ENCODE measurements at regions not wholly inside any gene's neighbourhood (a gene's known extent, or its start where the extent isn't known, plus 50 kb on each side); places are given as distances from the start of the nearest gene placed in this dataset.
A peak's percentile ranks its signal among the peaks of the same experiment; 100 is the strongest.

DNA sequence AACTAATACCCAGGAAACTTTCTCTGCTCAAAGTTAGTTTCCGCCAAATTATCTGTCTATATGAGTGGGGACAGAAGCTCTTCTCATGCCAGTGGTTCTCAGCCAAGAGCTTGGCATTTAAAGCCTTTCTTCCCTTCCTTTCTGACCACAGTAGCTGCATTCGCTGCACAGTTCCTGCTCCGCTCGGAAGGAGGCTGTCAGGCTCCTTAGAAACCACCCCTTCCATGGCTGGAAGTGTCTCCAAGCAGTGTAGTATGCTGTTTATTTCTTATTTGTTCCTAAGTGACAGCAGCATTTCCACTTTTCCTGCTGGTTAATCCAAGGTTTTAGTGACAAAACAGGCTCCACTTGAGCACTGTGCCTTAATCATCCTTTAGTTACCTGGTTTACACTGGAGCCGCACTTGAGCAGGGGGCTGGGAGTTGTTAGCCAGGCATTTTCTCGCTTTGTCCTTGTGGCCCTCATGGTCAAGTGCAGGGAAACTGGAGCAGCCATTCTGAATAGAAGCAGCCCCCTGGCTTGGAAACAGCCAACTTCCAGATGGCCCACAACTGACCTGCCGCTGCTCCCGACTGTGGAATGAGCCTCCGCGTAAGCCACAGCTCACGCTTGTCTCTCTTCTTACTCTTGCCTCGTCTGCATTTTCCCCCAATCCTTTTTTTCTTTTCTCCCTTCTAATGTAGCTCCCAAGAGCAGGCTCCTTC, 739.4 kb upstream of the TENM3 start:
- no peak for DNase-seq (ENCODE audit: low spot score)

DNA sequence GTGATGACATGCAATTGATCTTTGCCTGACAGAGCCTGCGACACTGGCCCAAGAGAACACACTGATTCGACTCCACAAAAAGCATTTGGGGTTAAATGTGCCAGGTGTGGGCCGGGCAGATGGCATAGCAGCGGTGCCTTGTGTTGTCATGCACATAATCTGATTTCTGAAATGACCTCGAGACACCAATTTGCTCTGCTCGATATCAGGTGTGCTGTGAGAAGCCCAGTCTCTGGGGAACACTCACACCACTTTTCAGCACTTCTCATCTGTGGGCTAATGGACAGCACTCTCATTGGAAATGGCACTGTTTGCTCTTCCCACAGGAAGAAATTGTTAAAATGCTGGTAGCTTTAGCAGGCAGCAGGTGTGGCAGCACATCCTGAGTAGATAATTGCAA, 738.3 kb upstream of the TENM3 start:
- no peak for DNase-seq (ENCODE audit: low spot score)

DNA sequence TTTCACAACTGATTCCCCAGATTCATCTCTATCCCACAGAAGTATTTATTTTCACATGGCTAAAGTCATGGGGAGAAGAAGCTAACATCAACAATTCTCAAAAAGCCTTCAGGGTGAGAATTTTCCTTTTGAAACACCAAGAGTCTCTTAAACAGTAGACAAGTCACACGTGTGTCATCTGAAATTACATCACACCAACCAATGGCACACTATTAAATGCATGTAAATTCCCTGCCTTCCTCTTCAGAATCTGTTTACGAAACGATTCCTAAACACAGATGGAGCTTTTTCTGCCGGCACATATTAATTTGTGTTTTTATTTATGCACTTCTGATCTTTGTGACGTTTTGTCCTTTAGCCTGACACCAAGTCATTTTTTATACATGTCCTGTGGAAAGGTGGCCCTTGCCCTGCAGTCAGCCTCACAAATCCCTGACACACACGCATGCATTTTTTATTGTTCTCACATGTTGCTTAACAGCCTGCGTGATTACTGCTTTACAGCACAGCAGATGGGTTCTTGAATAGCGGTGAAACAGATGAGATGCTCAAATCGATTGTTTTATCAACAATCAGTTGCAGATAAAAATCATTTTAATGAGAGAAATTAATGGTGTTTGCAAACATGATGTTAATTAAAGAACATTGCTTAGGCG, 735.9 kb upstream of the TENM3 start:
- no peak for DNase-seq (ENCODE audit: low spot score)

DNA sequence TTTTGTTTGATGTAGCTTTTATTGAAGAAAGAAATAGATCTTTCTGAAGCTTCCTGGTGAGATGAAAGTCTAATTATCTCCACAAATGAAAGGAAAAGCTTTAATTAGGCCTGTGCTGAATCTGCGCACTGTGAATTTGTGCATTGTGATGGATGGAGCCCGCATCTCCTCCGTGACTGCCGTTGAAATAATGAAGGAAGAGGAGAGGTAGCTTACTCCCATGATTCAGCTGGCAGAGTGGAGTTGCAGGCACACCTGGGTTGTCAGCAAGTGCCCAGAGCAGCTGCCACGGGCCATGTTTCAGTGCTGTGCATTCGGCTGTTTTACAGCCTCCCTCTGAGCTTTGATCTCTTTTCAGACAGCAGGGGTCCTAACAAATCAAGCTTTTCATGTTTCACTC, 735.3 kb upstream of the TENM3 start:
- DNase-seq (ENCODE audit: low spot score), result no peak

DNA sequence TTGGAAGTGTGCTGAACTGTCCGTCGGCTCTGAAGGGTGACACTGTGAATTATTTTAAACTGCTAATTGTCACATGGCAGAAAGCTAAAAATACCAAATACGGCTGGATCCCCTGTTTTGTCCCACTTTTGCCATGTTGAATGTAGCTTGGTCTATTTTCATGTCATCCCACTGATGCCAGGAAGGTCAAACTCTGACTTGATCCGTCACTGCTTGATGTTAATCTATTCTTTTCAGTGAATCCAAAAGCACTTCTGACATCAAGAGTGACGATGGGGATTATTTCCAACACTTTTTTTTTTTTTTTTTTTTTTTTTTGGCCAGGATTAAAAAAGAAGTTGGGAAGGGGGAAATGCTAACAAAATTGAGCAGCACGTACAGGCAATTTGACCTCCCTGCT, 734.6 kb upstream of the TENM3 start:
- DNase-seq (ENCODE audit: low spot score), result no peak

DNA sequence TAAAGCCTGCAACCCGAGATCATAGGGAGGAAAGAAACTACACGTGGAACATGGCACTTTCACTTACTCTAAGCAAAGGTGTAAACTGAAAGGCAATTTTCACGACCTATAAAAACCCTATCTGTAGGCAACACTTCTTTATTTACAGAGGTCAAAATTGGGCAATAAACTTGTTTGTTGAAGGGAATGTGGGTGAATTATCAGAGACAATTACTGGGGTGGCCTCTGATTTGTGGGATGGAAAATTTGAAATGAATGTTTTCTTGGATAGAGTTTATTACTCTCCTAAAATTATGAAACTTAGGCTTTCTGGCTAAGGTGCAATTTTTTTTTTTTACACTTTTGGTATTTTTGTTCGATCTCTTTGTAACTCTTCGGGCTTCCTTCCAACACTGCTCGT, 734.1 kb upstream of the TENM3 start:
- DNase-seq (ENCODE audit: low spot score), result no peak

DNA sequence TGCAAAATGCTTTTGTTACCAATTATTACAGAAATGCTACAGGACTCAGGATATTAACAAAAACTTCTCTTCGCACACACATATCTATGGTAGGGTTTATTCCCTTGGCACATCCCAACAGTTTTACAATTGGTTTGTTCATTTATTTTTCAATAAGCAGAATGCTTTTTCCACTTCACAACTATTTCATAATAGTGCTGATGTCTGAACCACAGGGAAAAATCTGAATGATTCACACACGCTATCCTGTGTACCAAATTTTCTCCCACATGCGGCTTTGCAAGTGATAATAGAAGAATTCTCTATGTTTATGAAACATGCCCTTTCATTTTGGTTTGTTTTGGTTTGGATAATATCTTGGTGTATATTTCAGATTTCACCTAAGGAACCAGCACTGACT, 725.7 kb upstream of the TENM3 start:
- no peak for DNase-seq (ENCODE audit: low spot score)

DNA sequence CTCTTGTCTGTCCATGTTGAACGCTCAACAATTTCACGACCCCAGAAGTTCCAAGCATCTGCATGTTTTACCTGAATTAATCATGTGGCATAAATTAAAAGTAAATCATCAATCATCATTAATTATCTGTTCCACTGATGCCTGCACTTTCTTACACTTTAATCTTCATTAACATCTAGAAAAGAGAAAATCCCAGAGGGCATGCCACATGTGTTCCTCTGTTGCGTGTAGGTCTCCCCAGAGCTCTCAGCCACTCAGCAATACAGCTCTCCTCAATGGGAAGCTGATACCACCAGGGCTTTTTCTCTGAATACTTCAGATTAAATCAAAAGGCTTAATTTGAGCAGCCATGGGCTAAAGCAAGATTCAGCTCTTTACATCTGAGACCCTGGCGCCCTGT, 722.4 kb upstream of the TENM3 start:
- DNase-seq (ENCODE audit: low spot score), result no peak

DNA sequence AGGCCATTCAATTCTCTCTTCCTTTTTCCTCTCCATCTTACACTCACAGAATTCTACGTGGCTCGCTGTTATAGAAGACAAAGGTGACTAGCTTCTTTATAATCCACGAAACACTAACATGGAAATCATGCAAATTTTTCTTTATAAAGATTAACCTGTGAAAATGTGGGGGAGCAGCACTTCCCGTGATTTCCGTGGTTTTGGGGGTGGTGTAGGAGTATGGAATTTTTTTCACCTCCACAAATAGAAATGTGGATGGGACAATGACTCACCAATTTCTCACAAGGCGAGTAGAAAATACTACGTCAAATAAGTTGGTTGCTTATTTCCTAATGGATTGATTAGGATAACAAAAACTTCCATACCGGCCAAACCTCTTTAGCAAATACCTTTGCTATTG, 719.2 kb upstream of the TENM3 start:
- no peak for DNase-seq (ENCODE audit: low spot score)

DNA sequence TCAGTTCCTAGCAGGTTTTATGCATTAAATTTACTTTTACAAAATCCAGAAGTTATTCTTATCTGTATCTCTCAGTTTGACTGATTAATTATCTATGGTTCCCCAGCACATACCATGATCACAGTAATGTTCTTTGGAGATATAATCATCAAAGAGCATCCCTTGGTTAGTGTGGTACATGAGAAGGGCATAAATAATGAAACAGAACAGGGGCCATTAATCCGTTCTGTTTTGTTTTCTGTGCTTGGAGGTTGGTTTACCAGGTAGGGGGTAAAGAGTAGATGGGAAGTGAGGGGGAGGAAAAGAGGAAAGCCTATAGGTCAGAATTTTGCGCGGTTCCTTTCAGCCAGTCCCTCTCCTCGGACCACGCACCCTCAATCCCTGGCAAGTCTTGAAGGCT, 718.7 kb upstream of the TENM3 start:
- no peak for DNase-seq (ENCODE audit: low spot score)

DNA sequence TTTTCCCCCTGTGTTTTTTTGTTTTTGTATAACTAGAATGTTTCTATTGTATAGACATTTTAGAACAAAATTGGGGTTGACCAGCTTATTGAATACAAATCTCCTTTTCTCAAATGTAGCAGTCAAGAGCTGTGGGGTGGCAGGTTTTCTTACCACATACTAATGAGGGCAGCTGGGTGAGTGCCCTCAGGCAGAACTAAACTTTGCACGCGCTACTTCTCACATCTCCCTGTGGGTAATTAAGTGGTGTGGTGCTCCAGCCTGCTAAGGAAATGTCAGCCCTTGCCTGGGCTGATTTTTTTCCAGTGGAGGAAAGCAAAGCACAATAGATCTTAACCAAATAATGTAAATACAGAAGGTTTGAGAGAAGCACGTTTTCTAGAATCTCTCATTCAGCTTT, 717.6 kb upstream of the TENM3 start:
- DNase-seq (ENCODE audit: low spot score), result no peak

DNA sequence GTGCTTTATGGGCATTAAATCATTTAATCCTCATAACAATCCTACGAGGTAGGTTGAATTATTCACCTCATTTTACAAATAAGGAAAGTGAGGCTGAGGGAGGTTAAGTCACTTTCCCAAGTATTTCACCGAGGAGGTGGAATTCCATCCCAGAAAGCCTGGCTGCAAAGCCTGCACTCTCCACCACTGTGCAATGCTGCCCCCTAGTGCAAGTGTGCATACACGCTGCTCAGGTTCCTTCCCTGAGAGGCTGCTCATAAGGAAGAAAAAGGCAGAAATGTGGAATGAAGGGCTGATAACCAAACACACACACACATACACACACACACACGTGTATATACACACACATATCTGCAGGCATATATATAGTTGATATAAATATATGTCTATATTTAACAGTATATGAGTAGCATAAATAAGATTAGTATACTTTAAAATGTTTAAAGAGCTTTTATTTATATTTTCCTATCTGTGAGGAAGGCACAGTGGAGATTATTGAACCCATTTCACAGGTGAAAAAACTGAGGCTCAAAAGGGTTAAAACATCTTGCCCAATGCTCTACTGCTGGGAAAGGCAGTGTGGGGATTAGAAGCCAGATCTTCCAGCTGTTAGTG, 714.5 kb upstream of the TENM3 start:
- peak; percentile 72 for DNase-seq (ENCODE audit: low spot score)

DNA sequence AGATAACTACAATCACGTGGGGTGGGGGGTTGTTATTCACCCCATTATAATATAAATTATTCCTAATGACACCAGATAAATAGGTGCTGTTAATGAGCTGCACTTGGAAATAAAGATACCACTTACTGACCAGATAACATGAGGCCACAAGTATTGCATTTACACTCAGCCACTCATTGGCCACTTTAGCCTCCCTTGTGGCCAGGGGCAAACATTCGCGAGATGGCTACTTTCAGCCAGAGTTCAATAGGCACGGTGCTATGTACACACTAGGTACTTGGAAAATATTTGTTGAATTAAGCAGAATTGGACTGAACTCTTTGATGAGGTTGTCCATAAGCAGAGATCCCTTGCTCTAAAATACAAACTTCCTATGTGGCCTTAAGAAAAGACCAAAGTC, 713.7 kb upstream of the TENM3 start:
- DNase-seq (ENCODE audit: low spot score), result no peak

DNA sequence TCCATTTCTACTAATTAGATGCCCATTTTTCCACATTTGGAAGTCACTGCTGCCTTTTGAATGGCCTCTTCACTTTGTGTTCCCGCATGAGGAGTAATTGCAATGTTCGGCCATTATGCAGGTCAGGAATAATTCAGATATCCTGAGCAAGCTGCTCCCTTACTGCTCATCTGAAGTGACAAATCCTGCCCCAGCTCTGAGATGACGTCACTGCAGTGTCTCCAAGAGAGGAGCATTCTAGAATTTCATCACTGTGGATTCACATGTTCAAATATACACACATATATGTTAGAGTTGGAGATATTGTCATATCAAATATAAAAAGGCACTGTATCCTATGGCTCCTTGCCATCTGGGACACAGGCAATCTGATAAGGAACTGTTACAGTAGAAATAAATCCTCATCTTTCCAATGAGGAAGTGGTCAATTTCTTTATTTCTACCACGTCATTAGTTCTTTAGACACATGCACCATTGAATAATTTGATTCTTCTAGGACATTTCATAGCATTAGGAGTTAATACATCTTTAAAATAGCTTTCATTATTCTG, 706.9 kb upstream of the TENM3 start:
- no peak for DNase-seq (ENCODE audit: low spot score)

DNA sequence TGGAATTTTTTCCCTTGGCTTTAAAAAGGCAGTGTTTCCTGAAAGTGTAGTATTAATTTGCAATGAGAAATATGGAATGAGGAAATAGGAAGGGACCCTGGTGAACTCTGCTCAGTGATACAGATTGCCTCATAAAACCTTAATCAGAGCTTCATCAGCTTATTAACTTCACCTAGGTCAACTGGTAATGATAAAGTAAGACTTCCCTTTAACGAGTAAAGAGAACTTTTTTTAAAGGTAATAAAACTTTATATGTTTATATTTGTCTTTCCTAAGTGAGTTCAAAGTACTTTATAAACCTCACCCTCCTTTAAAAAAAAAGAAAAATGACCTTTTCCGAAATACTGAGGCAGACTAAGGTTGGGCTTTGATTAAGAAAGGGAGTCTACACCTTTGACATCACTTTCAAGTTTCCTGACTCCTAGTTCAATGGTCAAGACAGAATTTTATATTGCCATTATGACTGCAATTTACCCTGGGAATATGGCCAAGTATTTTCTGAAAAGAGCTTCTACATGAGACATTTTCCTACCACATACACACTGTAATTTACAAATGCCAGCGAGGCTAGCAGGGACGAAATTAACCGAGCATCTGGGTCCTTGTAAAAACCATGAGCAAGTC, 706.3 kb upstream of the TENM3 start:
- no peak for DNase-seq (ENCODE audit: low spot score)

DNA sequence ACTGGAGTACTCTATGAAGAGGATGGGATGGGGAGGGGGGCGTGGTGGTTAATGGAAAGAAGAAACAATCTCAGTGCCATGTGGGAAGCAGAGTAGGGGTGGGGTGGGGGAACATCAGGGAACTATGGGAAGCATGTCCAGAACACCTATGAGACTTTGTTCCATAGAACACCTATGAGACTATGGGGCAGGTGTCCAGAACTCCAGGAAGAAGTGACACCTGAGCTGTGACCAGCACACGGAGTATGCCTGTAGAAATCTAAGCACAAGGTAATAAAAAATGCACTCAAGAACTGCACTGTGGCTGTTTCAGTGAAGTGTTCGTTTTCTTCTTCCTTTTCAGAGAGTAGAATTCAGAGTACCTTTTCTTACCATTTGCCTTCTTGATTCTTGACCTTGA, 704.8 kb upstream of the TENM3 start:
- no peak for DNase-seq (ENCODE audit: low spot score)

DNA sequence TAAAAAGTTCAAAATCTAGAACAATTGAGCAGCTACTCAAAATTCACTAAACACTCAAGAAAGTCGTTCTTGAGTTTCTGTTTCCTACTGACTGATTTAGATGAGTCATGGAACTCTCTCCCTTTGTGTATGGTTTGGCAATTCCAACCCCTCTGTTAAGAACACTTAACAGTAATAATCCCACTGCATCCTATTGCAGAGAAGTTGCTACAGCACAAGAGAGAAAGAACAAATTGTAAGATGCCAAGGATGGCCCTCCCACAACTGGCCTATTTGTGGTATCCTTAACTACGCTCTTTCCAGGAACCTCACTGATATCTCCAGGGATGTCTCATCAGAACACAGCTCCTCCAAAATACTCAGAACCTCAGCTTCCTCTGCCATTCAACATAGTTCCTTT, 701.8 kb upstream of the TENM3 start:
- DNase-seq (ENCODE audit: low spot score), result no peak

DNA sequence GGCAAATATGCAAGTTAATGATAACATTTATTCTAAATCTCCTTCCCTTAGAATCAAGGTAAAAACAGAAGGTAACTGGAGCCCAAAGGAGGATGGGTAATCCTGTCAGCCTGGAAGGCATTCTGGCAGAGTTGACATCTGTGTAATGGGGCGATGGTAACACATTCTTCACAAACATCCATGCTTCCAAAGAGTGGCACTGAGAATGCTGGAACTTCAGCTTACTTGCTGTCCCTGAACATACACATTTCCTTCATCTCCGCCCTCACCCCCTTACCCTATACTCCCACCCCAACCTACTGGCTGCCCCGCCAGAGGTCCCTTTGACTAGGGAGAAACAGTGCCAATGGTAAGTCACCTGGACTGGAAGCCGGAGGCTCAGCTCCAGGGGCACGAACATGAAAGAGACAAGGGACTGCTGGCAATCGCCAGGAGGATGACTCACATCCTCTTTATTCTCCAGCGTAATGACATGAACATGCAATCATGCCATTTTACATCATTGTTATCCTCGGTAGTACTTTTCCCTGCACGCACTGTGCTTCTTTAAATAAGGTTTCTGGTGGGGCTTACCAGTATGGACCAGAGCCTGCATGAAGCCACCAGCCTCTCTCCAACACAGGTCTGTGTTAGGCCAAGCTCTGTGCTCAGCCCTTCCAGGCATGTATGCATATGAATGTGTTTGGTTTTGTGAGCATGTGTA, 694.2 kb upstream of the TENM3 start:
- DNase-seq (ENCODE audit: low spot score), result peak; percentile 87

DNA sequence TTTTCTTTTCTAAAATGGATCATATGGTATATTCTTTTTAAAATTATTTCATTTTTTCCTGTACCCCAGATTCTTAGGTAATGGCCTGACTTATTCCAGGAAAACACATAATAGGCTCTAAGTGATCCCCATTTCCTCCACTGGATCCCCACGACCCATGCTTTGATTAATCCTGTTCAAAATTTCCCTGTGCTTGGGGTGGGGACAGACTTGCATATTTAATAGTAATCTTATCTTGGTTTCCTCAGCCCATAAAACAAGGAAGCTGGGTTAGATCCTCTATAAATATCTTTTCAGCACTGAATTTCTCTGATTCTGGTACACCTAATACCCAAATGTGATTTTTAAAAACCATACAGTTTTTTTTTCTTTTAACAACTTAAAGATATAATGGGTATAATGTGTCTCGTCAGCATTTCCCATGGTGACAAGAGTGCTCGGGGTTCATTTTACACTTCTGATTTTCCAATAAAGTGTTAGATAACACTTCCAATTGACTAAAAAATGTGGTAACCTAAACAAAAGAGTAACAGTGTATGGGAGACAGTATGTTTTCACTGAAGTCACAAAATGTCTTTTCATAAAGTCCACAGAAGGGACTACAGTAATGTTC, 693.5 kb upstream of the TENM3 start:
- DNase-seq (ENCODE audit: low spot score), result no peak

DNA sequence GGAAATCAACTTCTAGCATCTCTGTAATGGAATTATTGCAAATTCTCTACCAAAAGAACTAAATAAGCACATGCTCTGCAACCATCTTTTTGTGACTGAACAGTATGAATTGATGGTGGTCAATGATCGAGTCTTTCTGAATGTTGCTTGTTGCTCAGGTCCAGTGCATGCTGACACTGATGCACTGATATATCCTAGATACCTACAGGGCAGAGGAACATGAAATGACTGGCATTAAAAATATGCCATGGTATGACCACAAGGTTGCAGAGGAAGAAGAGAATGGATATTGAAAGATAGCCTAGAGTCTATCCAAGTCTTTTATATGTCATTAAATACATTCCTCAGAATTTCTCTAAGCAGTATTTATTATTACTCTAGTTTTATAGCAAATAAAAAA, 692.8 kb upstream of the TENM3 start:
- DNase-seq (ENCODE audit: low spot score), result no peak

DNA sequence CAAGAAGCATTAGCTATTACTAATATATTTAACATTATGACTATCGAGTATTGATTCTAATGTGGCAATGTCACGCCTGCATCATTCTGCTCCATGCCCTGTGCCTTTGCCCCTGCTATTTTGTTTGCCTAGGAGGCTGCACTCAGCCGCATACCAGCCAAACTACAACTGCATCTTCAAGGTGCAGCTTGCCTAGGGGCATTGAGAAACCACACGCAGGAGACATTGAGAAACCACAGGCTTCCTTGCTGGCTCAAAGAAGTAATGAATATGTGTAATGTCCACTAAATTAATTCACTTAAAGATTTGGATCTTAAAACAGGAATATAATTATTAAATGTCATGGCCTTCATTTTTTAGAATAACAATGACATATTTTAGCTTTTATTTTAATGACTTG, 683.6 kb upstream of the TENM3 start:
- no peak for DNase-seq (ENCODE audit: low spot score)

DNA sequence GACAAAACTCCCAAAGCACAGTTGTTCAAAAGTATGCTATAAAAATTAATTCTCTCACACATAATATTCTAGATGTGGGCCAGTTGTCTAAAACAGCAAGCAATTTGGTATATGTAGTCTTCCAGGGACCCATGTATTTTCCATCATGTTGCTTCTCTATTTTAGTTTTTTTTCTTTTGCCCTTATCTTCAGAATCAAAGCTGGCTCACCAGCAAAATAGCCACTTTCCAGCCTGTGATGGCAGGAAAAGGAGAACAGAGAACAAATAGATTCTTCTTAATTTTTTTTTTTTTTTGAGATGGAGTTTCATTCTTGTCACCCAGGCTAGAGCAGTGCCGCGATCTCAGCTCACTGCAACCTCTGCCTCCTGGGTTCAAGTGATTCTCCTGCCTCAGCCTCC, 680.8 kb upstream of the TENM3 start:
- DNase-seq (ENCODE audit: low spot score), result no peak

All from RKO (cell line).